ENCODE measurements at regions not wholly inside any gene's neighbourhood (a gene's known extent, or its start where the extent isn't known, plus 50 kb on each side); places are given as distances from the start of the nearest gene placed in this dataset.
"Not testable (repeated sequence)": the region's sequence is repeated elsewhere in the genome, so short reads cannot be mapped to it uniquely, and the experiment has no call there.

GRCh38 chr6:119428633-119429032, 79.1 kb upstream of the MAN1A1 start:
- no peak for FAIRE-seq
- intact Hi-C loops (cut with DNase I): no loop called here

GRCh38 chr6:119426619-119427018, 77.1 kb upstream of the MAN1A1 start:
- FAIRE-seq (no peak), DNase-seq (peak in 2 of 6 donors; percentile 21 to 30), ATAC-seq (peak; percentile 60 to 97 (median 88))
- 36 to 48% methylated on average over 3 of the region's 3 CpGs for WGBS, 2 donors
- intact Hi-C loops (cut with DNase I): no loop called here
- H3K4me1 ChIP-seq: no peaks in the 10 kb centered on the region
- TF ChIP-seq CTCF (IDR thresholded peaks at IDR 0.05): no peak
- no peak overlapping the region for H3K27ac ChIP-seq
- H3K4me3 ChIP-seq: no peak overlapping the region
- no peaks in the 10 kb centered on the region for H3K36me3 ChIP-seq
- no peaks in the 10 kb centered on the region for H3K9me3 ChIP-seq
- H3K27me3 ChIP-seq: no peaks in the 10 kb centered on the region

More at GRCh38 chr6:119428633-119429032, 79.1 kb upstream of the MAN1A1 start:
- no peak for TF ChIP-seq CTCF (IDR thresholded peaks at IDR 0.05)
- Histone ChIP-seq H3K4me3 (no peak overlapping the region), H3K27me3 (no peaks in the 10 kb centered on the region), H3K36me3 (no peaks in the 10 kb centered on the region), H3K27ac (no peak overlapping the region), H3K9me3 (no peaks in the 10 kb centered on the region), H3K4me1 (no peaks in the 10 kb centered on the region)
- DNase-seq: no peak
- no peak for ATAC-seq

- Histone ChIP-seq H3K27ac (no peak overlapping the region), H3K27me3 (no peaks in the 10 kb centered on the region), H3K4me3 (no peak overlapping the region), H3K9me3 (no peaks in the 10 kb centered on the region), H3K36me3 (no peaks in the 10 kb centered on the region), H3K4me1 (no peaks in the 10 kb centered on the region)
- intact Hi-C loops (cut with DNase I): no loop called here
- no peak for TF ChIP-seq CTCF (IDR thresholded peaks at IDR 0.05)
- FAIRE-seq (no peak), ATAC-seq (no peak), DNase-seq (no peak)
- WGBS, 2 donors: 93% methylated on average over 5 of the region's 5 CpGs
These were observed 74.4 kb upstream of the MAN1A1 start for GRCh38 chr6:119423996-119424395.

- DNase-seq; H3K4me1 ChIP-seq; intact Hi-C loops (cut with DNase I); H3K27me3 ChIP-seq; H3K27ac ChIP-seq; ATAC-seq; FAIRE-seq; H3K9me3 ChIP-seq; H3K4me3 ChIP-seq; H3K36me3 ChIP-seq: not testable (repeated sequence)
- 77 to 80% methylated on average over 2 of the region's 2 CpGs for WGBS, 2 donors
These were observed 68.5 kb upstream of the MAN1A1 start for GRCh38 chr6:119418084-119418483.

- no peaks in the 10 kb centered on the region for H3K36me3 ChIP-seq
- DNase-seq (no peak), ATAC-seq (no peak), FAIRE-seq (no peak)
- no peak overlapping the region for H3K4me3 ChIP-seq
- TF ChIP-seq CTCF (IDR thresholded peaks at IDR 0.05): no peak
- intact Hi-C loops (cut with DNase I): no loop called here
- WGBS, 2 donors: 25 to 27% methylated on average over 4 of the region's 4 CpGs
- H3K9me3 ChIP-seq: no peaks in the 10 kb centered on the region
- H3K27ac ChIP-seq: no peak overlapping the region
- H3K27me3 ChIP-seq: no peaks in the 10 kb centered on the region
- no peaks in the 10 kb centered on the region for H3K4me1 ChIP-seq
These were observed 57.6 kb upstream of the MAN1A1 start for GRCh38 chr6:119407156-119407555.

GRCh38 chr6:119405114-119405513, 55.6 kb upstream of the MAN1A1 start:
- H3K27ac ChIP-seq; FAIRE-seq; H3K4me3 ChIP-seq; DNase-seq; H3K36me3 ChIP-seq; H3K4me1 ChIP-seq; H3K9me3 ChIP-seq; H3K27me3 ChIP-seq; intact Hi-C loops (cut with DNase I); ATAC-seq: not testable (repeated sequence)
- 92 to 95% methylated on average over 2 of the region's 2 CpGs for WGBS, 2 donors

Small RNA genes in the stretch of these regions (microRNA-seq; reads per million reads assigned to microRNA genes)
- gene MIR3144: 0 to 2.3 reads per million in 2 donors
